ENCODE measurements at regions not wholly inside any gene's neighbourhood (a gene's known extent, or its start where the extent isn't known, plus 50 kb on each side); places are given as distances from the start of the nearest gene placed in this dataset.
"Not testable (repeated sequence)": the region's sequence is repeated elsewhere in the genome, so short reads cannot be mapped to it uniquely, and the experiment has no call there.

GRCh38 chr6:92989656-92990055 is 429.7 kb downstream of the EPHA7 start:
- no peak for TF ChIP-seq CTCF (IDR thresholded peaks at IDR 0.05; ENCODE audit: unreplicated experiment)
- no peaks in the 10 kb centered on the region for H3K36me3 Mint-ChIP-seq
- no peak overlapping the region for H3K4me3 Mint-ChIP-seq
- no peak for DNase-seq (ENCODE audit: low spot score in 2 of 2, unreplicated experiment in 2 of 2)
- H3K9me3 Mint-ChIP-seq = no peaks in the 10 kb centered on the region
- H3K4me1 Mint-ChIP-seq = peaks cover 3% of the 10 kb centered on the region
- no peak overlapping the region for H3K27ac Mint-ChIP-seq
- no peaks in the 10 kb centered on the region for H3K27me3 Mint-ChIP-seq (ENCODE audit: low read depth)

GRCh38 chr6:92979281-92979680 is 440.1 kb downstream of the EPHA7 start:
- Mint-ChIP-seq H3K36me3 (no peaks in the 10 kb centered on the region), H3K27me3 (ENCODE audit: low read depth) (no peaks in the 10 kb centered on the region), H3K27ac (no peak overlapping the region), H3K4me1 (peaks cover 6% of the 10 kb centered on the region), H3K9me3 (peaks cover 7% of the 10 kb centered on the region), H3K4me3 (no peak overlapping the region)
- TF ChIP-seq CTCF (IDR thresholded peaks at IDR 0.05; ENCODE audit: unreplicated experiment) = no peak
- DNase-seq (ENCODE audit: low spot score in 2 of 2, unreplicated experiment in 2 of 2) = no peak

GRCh38 chr6:92977018-92977417 is 442.3 kb downstream of the EPHA7 start:
- DNase-seq (ENCODE audit: low spot score in 2 of 2, unreplicated experiment in 2 of 2) = no peak
- H3K27me3 Mint-ChIP-seq (ENCODE audit: low read depth) = no peaks in the 10 kb centered on the region

GRCh38 chr6:92967362-92967761 is 452.0 kb downstream of the EPHA7 start:
- Mint-ChIP-seq H3K4me3 (no peak overlapping the region), H3K4me1 (no peaks in the 10 kb centered on the region), H3K27me3 (ENCODE audit: low read depth) (no peaks in the 10 kb centered on the region), H3K9me3 (no peaks in the 10 kb centered on the region), H3K27ac (no peak overlapping the region), H3K36me3 (no peaks in the 10 kb centered on the region)
- no peak for DNase-seq (ENCODE audit: low spot score in 2 of 2, unreplicated experiment in 2 of 2)
- no peak for TF ChIP-seq CTCF (IDR thresholded peaks at IDR 0.05; ENCODE audit: unreplicated experiment)

More at GRCh38 chr6:92977018-92977417, 442.3 kb downstream of the EPHA7 start:
- Mint-ChIP-seq H3K4me1 (peaks cover 6% of the 10 kb centered on the region), H3K9me3 (no peaks in the 10 kb centered on the region), H3K36me3 (no peaks in the 10 kb centered on the region), H3K4me3 (no peak overlapping the region), H3K27ac (no peak overlapping the region)
- no peak for TF ChIP-seq CTCF (IDR thresholded peaks at IDR 0.05; ENCODE audit: unreplicated experiment)

- no peaks in the 10 kb centered on the region for H3K27me3 Mint-ChIP-seq (ENCODE audit: low read depth)
- H3K4me1 Mint-ChIP-seq = no peaks in the 10 kb centered on the region
- H3K36me3 Mint-ChIP-seq = peaks cover 9% of the 10 kb centered on the region
- DNase-seq (ENCODE audit: low spot score in 2 of 2, unreplicated experiment in 2 of 2) = no peak
- H3K4me3 Mint-ChIP-seq = no peak overlapping the region
- peaks cover 25% of the 10 kb centered on the region for H3K9me3 Mint-ChIP-seq
- TF ChIP-seq CTCF (IDR thresholded peaks at IDR 0.05; ENCODE audit: unreplicated experiment) = no peak
- no peak overlapping the region for H3K27ac Mint-ChIP-seq
Observed at GRCh38 chr6:92962846-92963245, 456.5 kb downstream of the EPHA7 start.

GRCh38 chr6:92952111-92952510 is 467.2 kb downstream of the EPHA7 start:
- not testable (repeated sequence) for H3K27me3 Mint-ChIP-seq (ENCODE audit: low read depth); DNase-seq (ENCODE audit: low spot score in 2 of 2, unreplicated experiment in 2 of 2); H3K4me1 Mint-ChIP-seq; H3K36me3 Mint-ChIP-seq; H3K27ac Mint-ChIP-seq; H3K4me3 Mint-ChIP-seq
- H3K9me3 Mint-ChIP-seq = peaks cover 32% of the 10 kb centered on the region
